RWPE2 (cell line): ENCODE measurements at regions not wholly inside any gene's neighbourhood (a gene's known extent, or its start where the extent isn't known, plus 50 kb on each side); places are given as distances from the start of the nearest gene placed in this dataset.

Experiments
- ATAC-seq: fragments of 200-7000 bp; cut with Tn5 transposase; 3 replicates; pipeline ENCODE4 v1.9.1; 2021; ENCODE audit warnings: low read depth
- DNase-seq: peaks from one replicate; pipeline ENCODE4 v3.0.0-alpha.2; 2020; ENCODE audit warnings: low spot score
- H3K27ac ChIP-seq: fragments of 450-650 bp; 2 replicates; pipeline ENCODE4 v1.5.1; 2017; ENCODE audit warnings: mild to moderate bottlenecking; ENCODE audit not compliant: poor library complexity, severe bottlenecking
- H3K27me3 ChIP-seq: fragments of 250-450 bp; sonication (Bioruptor Pico); 2 replicates; pipeline ENCODE4 v1.5.1; 2021; ENCODE audit warnings: mild to moderate bottlenecking, moderate library complexity; ENCODE audit not compliant: insufficient read depth, poor library complexity, severe bottlenecking
- H3K36me3 ChIP-seq: fragments of 250-450 bp; sonication (Bioruptor Pico); 2 replicates; pipeline ENCODE4 v1.5.1; 2020; ENCODE audit warnings: low read depth, mild to moderate bottlenecking, moderate library complexity
- H3K4me1 ChIP-seq: fragments of 250-450 bp; sonication (Bioruptor Pico); 2 replicates; pipeline ENCODE4 v1.5.1; 2021; ENCODE audit warnings: mild to moderate bottlenecking, moderate library complexity; ENCODE audit not compliant: insufficient read depth, poor library complexity, severe bottlenecking
- H3K4me3 ChIP-seq: fragments of 250-450 bp; sonication (Bioruptor Pico); 2 replicates; pipeline ENCODE4 v1.5.1; 2021; ENCODE audit warnings: mild to moderate bottlenecking, moderate library complexity; ENCODE audit not compliant: severe bottlenecking
- H3K9me3 ChIP-seq: fragments of 250-450 bp; sonication (Bioruptor Pico); 2 replicates; pipeline ENCODE4 v1.5.1; 2021; ENCODE audit warnings: mild to moderate bottlenecking, moderate library complexity; ENCODE audit not compliant: severe bottlenecking
- TF ChIP-seq, protein P1 (sequence below): fragments of 450-650 bp; IDR thresholded peaks from one replicate; pipeline ENCODE4 v1.5.1; 2017; ENCODE audit warnings: mild to moderate bottlenecking, moderate library complexity; ENCODE audit not compliant: poor library complexity, severe bottlenecking

DNA sequence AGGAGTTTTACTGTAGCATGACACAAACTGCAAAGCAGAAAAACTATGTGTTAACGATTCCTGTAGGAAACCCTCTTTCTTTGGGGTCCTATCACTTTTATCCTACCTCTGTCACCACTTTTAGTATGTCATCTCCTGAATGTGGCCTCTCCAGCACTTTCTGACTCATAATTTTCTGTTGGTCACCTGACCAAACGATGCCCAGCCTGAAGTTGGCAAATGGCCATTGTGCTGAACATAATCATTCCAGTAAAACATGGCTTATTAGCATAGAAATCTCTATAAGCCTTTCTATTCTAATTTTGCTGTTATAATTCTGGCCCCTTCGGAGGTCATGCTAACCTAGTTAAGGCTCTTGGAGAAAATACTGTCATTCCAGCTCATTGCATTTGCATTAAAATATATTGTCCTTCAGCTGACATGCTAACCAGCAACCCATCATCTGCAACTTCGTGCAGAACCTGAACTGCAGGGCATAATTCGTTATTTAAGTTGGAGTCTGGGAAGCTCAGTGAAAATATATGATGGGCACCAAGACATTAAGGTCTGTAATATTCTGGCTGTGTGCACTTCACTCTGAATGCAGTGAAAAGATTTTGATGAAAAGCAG, 140.3 kb downstream of the NMUR2 start:
- Histone ChIP-seq H3K4me3 (no peak overlapping the region), H3K4me1 (no peaks in the 10 kb centered on the region), H3K27ac (no peak overlapping the region), H3K27me3 (no peaks in the 10 kb centered on the region), H3K36me3 (no peaks in the 10 kb centered on the region), H3K9me3 (no peaks in the 10 kb centered on the region)
- DNase-seq (no peak), ATAC-seq (no peak)
- TF ChIP-seq, protein P1, sequence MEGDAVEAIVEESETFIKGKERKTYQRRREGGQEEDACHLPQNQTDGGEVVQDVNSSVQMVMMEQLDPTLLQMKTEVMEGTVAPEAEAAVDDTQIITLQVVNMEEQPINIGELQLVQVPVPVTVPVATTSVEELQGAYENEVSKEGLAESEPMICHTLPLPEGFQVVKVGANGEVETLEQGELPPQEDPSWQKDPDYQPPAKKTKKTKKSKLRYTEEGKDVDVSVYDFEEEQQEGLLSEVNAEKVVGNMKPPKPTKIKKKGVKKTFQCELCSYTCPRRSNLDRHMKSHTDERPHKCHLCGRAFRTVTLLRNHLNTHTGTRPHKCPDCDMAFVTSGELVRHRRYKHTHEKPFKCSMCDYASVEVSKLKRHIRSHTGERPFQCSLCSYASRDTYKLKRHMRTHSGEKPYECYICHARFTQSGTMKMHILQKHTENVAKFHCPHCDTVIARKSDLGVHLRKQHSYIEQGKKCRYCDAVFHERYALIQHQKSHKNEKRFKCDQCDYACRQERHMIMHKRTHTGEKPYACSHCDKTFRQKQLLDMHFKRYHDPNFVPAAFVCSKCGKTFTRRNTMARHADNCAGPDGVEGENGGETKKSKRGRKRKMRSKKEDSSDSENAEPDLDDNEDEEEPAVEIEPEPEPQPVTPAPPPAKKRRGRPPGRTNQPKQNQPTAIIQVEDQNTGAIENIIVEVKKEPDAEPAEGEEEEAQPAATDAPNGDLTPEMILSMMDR: no peak

- TF ChIP-seq, protein P1: no peak
- Histone ChIP-seq H3K27me3 (no peaks in the 10 kb centered on the region), H3K36me3 (no peaks in the 10 kb centered on the region), H3K4me1 (no peaks in the 10 kb centered on the region), H3K4me3 (no peak overlapping the region), H3K9me3 (no peaks in the 10 kb centered on the region), H3K27ac (no peak overlapping the region)
- no peak for ATAC-seq
- DNase-seq: no peak
These were observed 142.4 kb downstream of the NMUR2 start for GRCh38 chr5:152262667-152263066.

DNA sequence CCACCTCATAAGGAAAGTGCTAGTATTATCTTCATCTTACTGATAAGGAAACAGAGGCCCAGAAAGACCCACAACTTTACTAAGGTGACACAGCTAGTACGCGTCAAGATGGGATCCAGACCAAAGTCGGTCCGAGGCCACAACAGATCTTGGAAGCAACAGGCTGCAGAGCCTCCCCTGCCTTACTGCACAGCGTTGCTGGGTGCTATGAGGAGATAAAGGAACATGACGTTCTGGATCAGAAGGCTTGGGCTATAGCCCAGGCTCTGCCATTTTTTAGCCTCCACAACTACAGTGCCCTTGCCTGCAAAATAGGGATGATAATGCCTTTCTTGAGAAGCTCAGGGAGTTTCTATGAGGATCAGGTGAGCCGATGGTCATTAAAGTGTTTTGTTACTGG, 144.1 kb downstream of the NMUR2 start:
- Histone ChIP-seq H3K4me1 (no peaks in the 10 kb centered on the region), H3K36me3 (no peaks in the 10 kb centered on the region), H3K27me3 (no peaks in the 10 kb centered on the region), H3K27ac (no peak overlapping the region), H3K4me3 (no peak overlapping the region), H3K9me3 (no peaks in the 10 kb centered on the region)
- no peak for DNase-seq
- no peak for ATAC-seq
- TF ChIP-seq, protein P1: no peak

- Histone ChIP-seq H3K9me3 (no peaks in the 10 kb centered on the region), H3K27me3 (no peaks in the 10 kb centered on the region), H3K4me1 (no peaks in the 10 kb centered on the region), H3K4me3 (no peak overlapping the region), H3K36me3 (no peaks in the 10 kb centered on the region), H3K27ac (no peak overlapping the region)
- TF ChIP-seq, protein P1: no peak
- ATAC-seq (0 out of 3 replicates have a peak, but pooled peaks have one; percentile 17), DNase-seq (no peak)
These were observed 145.4 kb downstream of the NMUR2 start for GRCh38 chr5:152259702-152260101.

DNA sequence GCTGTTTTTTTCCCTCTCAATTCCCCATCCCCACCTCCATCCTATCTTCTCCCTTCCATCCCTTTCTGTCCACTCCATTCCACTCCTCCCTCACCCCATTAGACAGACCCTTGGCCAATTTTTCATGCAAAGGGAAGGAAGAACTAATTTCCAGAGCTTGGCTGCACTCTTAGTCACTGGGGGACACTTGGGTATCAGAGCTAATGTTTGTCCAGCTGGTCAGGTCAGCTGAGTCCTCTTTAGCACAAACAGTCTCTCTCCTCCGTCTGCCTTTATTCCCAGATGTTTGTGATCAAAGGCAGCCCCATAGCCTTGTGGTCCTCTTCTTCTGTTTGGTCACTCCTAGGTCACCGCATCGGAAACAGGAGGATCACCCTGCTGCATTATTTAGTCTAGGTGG, 148.5 kb downstream of the NMUR2 start:
- Histone ChIP-seq H3K27me3 (no peaks in the 10 kb centered on the region), H3K4me3 (no peak overlapping the region), H3K36me3 (no peaks in the 10 kb centered on the region), H3K4me1 (no peaks in the 10 kb centered on the region), H3K27ac (no peak overlapping the region), H3K9me3 (no peaks in the 10 kb centered on the region)
- DNase-seq: no peak
- ATAC-seq: no peak
- TF ChIP-seq, protein P1: no peak
